ENCODE measurements at regions not wholly inside any gene's neighbourhood (a gene's known extent, or its start where the extent isn't known, plus 50 kb on each side); places are given as distances from the start of the nearest gene placed in this dataset.

GRCh38 chr18:47547539-47548202 is 296.2 kb upstream of the SKOR2 start:
- TF ChIP-seq POLR2A (IDR thresholded peaks at IDR 0.05; ENCODE audit: low read depth, low read length) = no peak
- FAIRE-seq = no peak
- no peak for DNase-seq (ENCODE audit: insufficient read length, low spot score)

DNA sequence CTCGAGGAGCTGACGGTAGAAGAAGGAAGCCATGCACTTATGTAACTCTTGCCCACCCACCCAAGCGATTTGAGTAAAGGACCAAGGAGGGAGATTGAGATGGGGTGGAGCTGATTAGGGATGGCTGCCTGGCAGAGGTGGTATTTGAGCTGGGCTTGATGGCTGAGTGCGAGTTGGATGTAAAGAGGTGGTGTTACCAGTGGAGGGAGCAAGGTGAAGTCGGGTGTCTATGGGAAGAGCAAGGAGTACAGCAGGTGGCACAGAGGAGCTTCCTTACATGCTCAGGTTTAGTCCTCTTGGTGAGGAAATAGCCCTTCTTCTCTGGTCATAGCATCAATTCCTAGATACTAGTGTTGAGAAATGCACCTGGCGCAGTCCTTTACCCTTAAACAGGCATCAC is 294.2 kb upstream of the SKOR2 start:
- FAIRE-seq = no peak
- no peak for TF ChIP-seq POLR2A (IDR thresholded peaks at IDR 0.05; ENCODE audit: low read depth, low read length)
- DNase-seq (ENCODE audit: insufficient read length, low spot score) = no peak

DNA sequence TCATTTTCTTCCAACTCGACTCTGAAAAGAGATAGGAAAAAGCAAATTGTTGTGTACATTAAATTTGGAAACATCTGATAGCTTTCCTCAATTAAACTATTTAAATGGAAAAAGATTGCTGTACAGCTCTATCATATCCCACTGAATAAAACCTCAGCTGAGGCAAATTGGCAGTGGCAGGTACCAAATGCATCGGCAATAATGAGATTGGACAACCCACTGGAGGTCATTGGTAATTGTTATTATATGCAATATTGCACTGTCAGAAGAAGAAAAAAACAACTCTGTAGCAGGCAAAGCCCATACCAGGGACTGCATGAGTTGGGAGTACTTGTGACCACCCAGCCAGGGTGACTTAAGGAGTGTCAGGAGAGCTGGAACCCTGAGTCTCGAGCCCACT is 291.6 kb upstream of the SKOR2 start:
- DNase-seq (ENCODE audit: insufficient read length, low spot score) (no peak), FAIRE-seq (no peak)
- TF ChIP-seq POLR2A (IDR thresholded peaks at IDR 0.05; ENCODE audit: low read depth, low read length) = no peak

DNA sequence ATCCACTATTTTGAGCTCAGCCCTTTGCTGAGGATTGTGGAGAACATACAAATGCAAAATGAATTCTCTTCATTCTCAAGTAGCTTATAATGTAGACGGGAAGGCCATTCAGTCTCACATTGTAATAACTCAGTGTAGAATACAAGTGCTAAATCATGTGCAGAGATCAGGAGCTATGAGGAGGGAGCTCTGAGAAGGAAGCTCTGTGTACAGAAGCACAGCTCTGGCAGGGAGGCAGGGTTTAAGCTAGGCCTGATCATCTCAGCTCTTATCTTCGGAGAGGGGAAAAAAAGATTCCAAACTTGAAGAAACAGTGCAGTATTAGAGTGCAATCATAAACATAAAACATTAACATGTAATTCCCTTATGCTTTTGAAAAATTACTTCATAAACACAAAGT is 291.1 kb upstream of the SKOR2 start:
- DNase-seq (ENCODE audit: insufficient read length, low spot score) (no peak), FAIRE-seq (no peak)
- TF ChIP-seq POLR2A (IDR thresholded peaks at IDR 0.05; ENCODE audit: low read depth, low read length) = no peak

GRCh38 chr18:47531717-47532116 is 280.3 kb upstream of the SKOR2 start:
- DNase-seq (ENCODE audit: insufficient read length, low spot score) (no peak), FAIRE-seq (no peak)
- no peak for TF ChIP-seq POLR2A (IDR thresholded peaks at IDR 0.05; ENCODE audit: low read depth, low read length)

GRCh38 chr18:47530695-47531094 is 279.2 kb upstream of the SKOR2 start:
- FAIRE-seq = no peak
- no peak for TF ChIP-seq POLR2A (IDR thresholded peaks at IDR 0.05; ENCODE audit: low read depth, low read length)
- no peak for DNase-seq (ENCODE audit: insufficient read length, low spot score)

DNA sequence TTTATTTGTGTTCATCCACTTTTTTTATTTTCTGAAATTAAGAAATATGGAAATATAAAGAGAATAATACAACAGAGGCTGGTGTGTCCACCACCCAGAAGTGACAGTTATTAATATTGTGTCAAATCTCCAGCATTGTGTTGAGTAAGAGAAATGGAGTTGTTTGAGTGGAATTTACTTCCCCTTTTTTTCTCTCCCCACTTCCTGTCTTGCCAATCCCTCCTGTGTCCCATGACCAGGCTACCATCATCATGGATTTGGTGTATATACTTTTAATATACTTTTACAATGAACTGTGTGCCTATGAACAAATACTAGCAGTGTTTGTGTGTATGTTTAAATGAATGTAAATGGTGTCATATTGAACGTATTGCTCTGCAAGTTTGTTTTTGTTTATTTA is 276.9 kb upstream of the SKOR2 start:
- FAIRE-seq (no peak), DNase-seq (ENCODE audit: insufficient read length, low spot score) (no peak)
- no peak for TF ChIP-seq POLR2A (IDR thresholded peaks at IDR 0.05; ENCODE audit: low read depth, low read length)

DNA sequence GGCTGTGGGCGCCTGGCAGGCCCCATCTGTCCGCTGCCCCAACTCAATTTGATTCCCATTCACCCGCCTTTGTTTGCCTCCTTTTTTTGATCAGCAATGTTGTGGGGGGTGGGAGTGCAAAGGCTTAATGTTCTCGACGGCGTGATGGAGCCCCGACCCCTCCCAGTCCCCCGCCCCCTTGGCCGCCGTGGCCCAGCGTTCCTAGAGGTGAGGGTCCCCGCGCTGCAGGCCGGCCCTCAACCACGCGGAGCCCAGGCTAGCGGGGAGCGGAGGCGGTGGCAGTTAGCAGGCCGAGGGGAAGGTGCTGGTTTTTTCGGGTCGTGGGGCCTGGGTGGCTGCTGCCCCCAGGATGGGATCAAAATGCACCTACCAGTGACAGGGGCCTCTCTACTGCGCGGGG is 274.7 kb upstream of the SKOR2 start:
- no peak for TF ChIP-seq POLR2A (IDR thresholded peaks at IDR 0.05; ENCODE audit: low read depth, low read length)
- FAIRE-seq = no peak
- DNase-seq (ENCODE audit: insufficient read length, low spot score) = no peak

- DNase-seq (ENCODE audit: insufficient read length, low spot score) (no peak), FAIRE-seq (no peak)
- TF ChIP-seq POLR2A (IDR thresholded peaks at IDR 0.05; ENCODE audit: low read depth, low read length) = no peak
Measured at GRCh38 chr18:47522359-47522758, 270.9 kb upstream of the SKOR2 start.

GRCh38 chr18:47520263-47520662 is 268.8 kb upstream of the SKOR2 start:
- DNase-seq (ENCODE audit: insufficient read length, low spot score) = no peak

DNA sequence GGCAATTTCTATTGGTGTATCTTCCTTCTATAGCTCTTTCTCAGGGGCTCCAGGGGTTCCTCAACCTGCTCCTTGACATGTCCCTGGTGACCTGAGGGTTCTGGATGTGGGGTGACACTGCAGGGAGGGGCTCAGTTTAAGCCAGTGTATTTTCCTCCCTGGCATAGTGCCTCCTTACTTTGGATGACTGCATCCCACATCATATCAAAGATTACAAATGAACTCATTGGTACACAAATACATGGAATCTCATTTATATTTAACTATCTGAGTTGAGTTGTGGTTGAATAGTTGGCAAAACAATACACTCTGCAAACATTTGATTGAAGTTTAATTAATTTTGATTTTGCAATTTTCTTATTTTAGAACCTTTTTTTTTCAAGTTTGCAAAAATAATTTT is 268.2 kb upstream of the SKOR2 start:
- FAIRE-seq = no peak

More at GRCh38 chr18:47520263-47520662, 268.8 kb upstream of the SKOR2 start:
- no peak for FAIRE-seq
- no peak for TF ChIP-seq POLR2A (IDR thresholded peaks at IDR 0.05; ENCODE audit: low read depth, low read length)

GRCh38 chr18:47519277-47519676 is 267.8 kb upstream of the SKOR2 start:
- DNase-seq (ENCODE audit: insufficient read length, low spot score) = no peak
- FAIRE-seq = no peak
- no peak for TF ChIP-seq POLR2A (IDR thresholded peaks at IDR 0.05; ENCODE audit: low read depth, low read length)

More for the DNA sequence above, 268.2 kb upstream of the SKOR2 start:
- DNase-seq (ENCODE audit: insufficient read length, low spot score) = no peak
- no peak for TF ChIP-seq POLR2A (IDR thresholded peaks at IDR 0.05; ENCODE audit: low read depth, low read length)

- TF ChIP-seq POLR2A (IDR thresholded peaks at IDR 0.05; ENCODE audit: low read depth, low read length) = no peak
- no peak for DNase-seq (ENCODE audit: insufficient read length, low spot score)
- FAIRE-seq = no peak
Measured at GRCh38 chr18:47513614-47514013, 262.2 kb upstream of the SKOR2 start.

DNA sequence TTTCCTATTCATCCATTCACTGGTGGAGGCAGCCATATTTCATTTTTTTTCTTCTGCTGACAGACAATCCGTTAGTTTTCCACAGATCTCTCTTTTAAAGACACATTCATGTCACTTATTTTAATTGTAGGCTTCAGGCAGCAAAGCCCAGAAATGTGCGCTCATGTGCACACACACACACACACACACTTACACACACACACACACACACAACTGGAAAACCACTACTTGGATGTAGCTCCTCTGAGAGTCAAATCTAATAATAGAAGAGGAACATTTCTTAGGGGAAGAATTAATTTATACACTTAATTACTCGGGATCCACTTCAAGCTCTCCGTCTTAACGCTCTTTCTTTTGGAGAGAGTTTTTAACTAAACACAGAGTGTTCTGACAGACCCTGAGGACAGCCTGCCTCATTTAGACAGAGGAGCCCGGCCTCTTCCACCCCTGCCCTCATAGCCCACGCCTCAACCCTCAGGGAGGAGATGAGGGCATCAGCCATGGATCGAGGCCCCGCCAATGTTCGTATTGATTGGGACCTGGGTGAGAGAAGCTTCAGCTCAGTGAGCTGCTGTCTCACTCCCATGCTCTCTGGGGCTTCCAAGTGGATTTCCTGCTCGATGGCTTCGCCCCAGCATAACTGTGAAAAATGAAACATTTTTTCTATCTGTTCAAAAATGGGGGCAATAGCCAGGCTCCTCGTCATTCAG is 261.4 kb upstream of the SKOR2 start:
- no peak for TF ChIP-seq POLR2A (IDR thresholded peaks at IDR 0.05; ENCODE audit: low read depth, low read length)
- FAIRE-seq (no peak), DNase-seq (ENCODE audit: insufficient read length, low spot score) (no peak)

DNA sequence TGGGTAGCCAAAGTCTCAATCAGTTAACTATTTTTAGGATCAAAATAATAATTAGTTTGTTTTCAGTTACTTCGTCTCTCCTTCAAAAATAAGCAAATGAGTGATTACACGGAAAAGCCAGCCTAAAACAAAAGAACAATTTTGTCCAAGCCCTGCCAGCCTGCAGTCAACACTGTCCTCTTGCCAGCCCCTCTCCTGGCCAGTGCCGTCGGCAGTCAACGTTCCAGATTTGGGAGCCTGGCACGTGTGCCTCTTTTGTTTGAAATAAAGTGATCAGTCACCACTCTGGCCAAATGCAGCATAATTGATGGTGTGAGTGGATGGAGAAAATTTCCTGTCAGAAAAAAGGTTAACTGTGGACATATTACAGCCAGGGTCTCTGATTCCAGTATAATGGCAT is 260.6 kb upstream of the SKOR2 start:
- TF ChIP-seq POLR2A (IDR thresholded peaks at IDR 0.05; ENCODE audit: low read depth, low read length) = no peak
- DNase-seq (ENCODE audit: insufficient read length, low spot score) (no peak), FAIRE-seq (no peak)

Measured in H54 (cell line).